HUES64 (cell line): ENCODE measurements at regions not wholly inside any gene's neighbourhood (a gene's known extent, or its start where the extent isn't known, plus 50 kb on each side); places are given as distances from the start of the nearest gene placed in this dataset.

Experiments
- H3K27ac ChIP-seq: 2 replicates; pipeline ENCODE4 v1.7.0; 2013; ENCODE audit warnings: low read depth, low read length, inconsistent platforms
- H3K27me3 ChIP-seq: 2 replicates; pipeline ENCODE4 v1.6.1; 2013; ENCODE audit warnings: mild to moderate bottlenecking, low read length; ENCODE audit not compliant: insufficient read depth
- H3K36me3 ChIP-seq: 2 replicates; pipeline ENCODE4 v1.6.1; 2013; ENCODE audit warnings: mild to moderate bottlenecking, low read length; ENCODE audit not compliant: insufficient read depth
- H3K4me1 ChIP-seq: 2 replicates; pipeline ENCODE4 v1.6.1; 2013; ENCODE audit warnings: mild to moderate bottlenecking, low read length, moderate library complexity; ENCODE audit not compliant: insufficient read depth
- H3K4me3 ChIP-seq: 2 replicates; pipeline ENCODE4 v1.5.1; 2013; ENCODE audit warnings: mild to moderate bottlenecking, low read length, moderate library complexity
- H3K9ac ChIP-seq: 2 replicates; pipeline ENCODE4 v1.6.1; 2013; ENCODE audit warnings: mild to moderate bottlenecking, low read depth, low read length
- H3K9me3 ChIP-seq: 2 replicates; pipeline ENCODE4 v1.6.1; 2013; ENCODE audit warnings: low read depth, low read length; ENCODE audit not compliant: insufficient read depth
- WGBS: fragments of 150-250, 120-280 bp; methylation state at CpG from one replicate; pipeline ENCODE4 v1.1.7; 2013; ENCODE audit warnings: missing lambda C conversion rate; 5-methylcytosine and 5-hydroxymethylcytosine counted together

- Histone ChIP-seq H3K36me3 (no peaks in the 10 kb centered on the region), H3K27ac (no peak overlapping the region), H3K4me1 (peaks cover 19% of the 10 kb centered on the region; the same call in 1 of the 2 replicates), H3K9ac (no peak overlapping the region), H3K27me3 (no peaks in the 10 kb centered on the region), H3K9me3 (no peaks in the 10 kb centered on the region), H3K4me3 (no peak overlapping the region)
- 89% methylated on average over 7 of the region's 8 CpGs for WGBS
Measured at GRCh38 chr14:55964091-55964490, 154.1 kb upstream of the PELI2 start.

- Histone ChIP-seq H3K36me3 (no peaks in the 10 kb centered on the region), H3K4me1 (peaks cover 13% of the 10 kb centered on the region; the same call in 1 of the 2 replicates), H3K9ac (no peak overlapping the region), H3K9me3 (no peaks in the 10 kb centered on the region), H3K27me3 (no peaks in the 10 kb centered on the region), H3K4me3 (no peak overlapping the region), H3K27ac (no peak overlapping the region)
- 90% methylated on average over 3 of the region's 3 CpGs for WGBS
Measured at GRCh38 chr14:55964821-55965220, 153.4 kb upstream of the PELI2 start.

GRCh38 chr14:55965851-55966250, 152.4 kb upstream of the PELI2 start:
- WGBS = 95% methylated on average over 2 of the region's 2 CpGs

GRCh38 chr14:55968741-55969140, 149.5 kb upstream of the PELI2 start:
- no peak overlapping the region for H3K9ac ChIP-seq
- no peaks in the 10 kb centered on the region; the same call in 1 of the 2 replicates for H3K4me1 ChIP-seq
- WGBS = 92% methylated on average over 3 of the region's 3 CpGs
- no peaks in the 10 kb centered on the region for H3K9me3 ChIP-seq
- no peaks in the 10 kb centered on the region for H3K27me3 ChIP-seq
- no peaks in the 10 kb centered on the region for H3K36me3 ChIP-seq
- no peak overlapping the region for H3K27ac ChIP-seq
- no peak overlapping the region for H3K4me3 ChIP-seq

More at GRCh38 chr14:55965851-55966250, 152.4 kb upstream of the PELI2 start:
- H3K4me1 ChIP-seq = peaks cover 13% of the 10 kb centered on the region; the same call in 1 of the 2 replicates
- no peaks in the 10 kb centered on the region for H3K36me3 ChIP-seq
- H3K9ac ChIP-seq = no peak overlapping the region
- no peaks in the 10 kb centered on the region for H3K27me3 ChIP-seq
- no peak overlapping the region for H3K4me3 ChIP-seq
- H3K9me3 ChIP-seq = no peaks in the 10 kb centered on the region
- no peak overlapping the region for H3K27ac ChIP-seq

GRCh38 chr14:55973285-55973800, 144.9 kb upstream of the PELI2 start:
- Histone ChIP-seq H3K9me3 (no peaks in the 10 kb centered on the region), H3K9ac (no peak overlapping the region), H3K27me3 (no peaks in the 10 kb centered on the region), H3K36me3 (no peaks in the 10 kb centered on the region), H3K4me3 (no peak overlapping the region), H3K27ac (no peak overlapping the region), H3K4me1 (no peaks in the 10 kb centered on the region; the same call in 1 of the 2 replicates)
- WGBS = 97% methylated on average over 4 of the region's 4 CpGs

- H3K9ac ChIP-seq = no peak overlapping the region
Measured at GRCh38 chr14:55973911-55974630, 144.1 kb upstream of the PELI2 start.

GRCh38 chr14:55975281-55975910, 142.8 kb upstream of the PELI2 start:
- no peak overlapping the region for H3K27ac ChIP-seq
- no peaks in the 10 kb centered on the region; the same call in 1 of the 2 replicates for H3K4me1 ChIP-seq
- WGBS = 97% methylated on average over 5 of the region's 5 CpGs
- H3K9me3 ChIP-seq = no peaks in the 10 kb centered on the region
- H3K27me3 ChIP-seq = no peaks in the 10 kb centered on the region
- no peak overlapping the region for H3K9ac ChIP-seq
- no peaks in the 10 kb centered on the region for H3K36me3 ChIP-seq
- no peak overlapping the region for H3K4me3 ChIP-seq

More at GRCh38 chr14:55973911-55974630, 144.1 kb upstream of the PELI2 start:
- no peak overlapping the region for H3K4me3 ChIP-seq
- WGBS = 88% methylated on average over 2 of the region's 3 CpGs
- no peaks in the 10 kb centered on the region for H3K9me3 ChIP-seq
- no peaks in the 10 kb centered on the region for H3K36me3 ChIP-seq
- H3K27ac ChIP-seq = no peak overlapping the region
- no peaks in the 10 kb centered on the region for H3K27me3 ChIP-seq
- H3K4me1 ChIP-seq = no peaks in the 10 kb centered on the region; the same call in 1 of the 2 replicates

- Histone ChIP-seq H3K9ac (no peak overlapping the region), H3K27me3 (no peaks in the 10 kb centered on the region), H3K4me3 (no peak overlapping the region), H3K27ac (no peak overlapping the region), H3K9me3 (no peaks in the 10 kb centered on the region), H3K36me3 (no peaks in the 10 kb centered on the region), H3K4me1 (no peaks in the 10 kb centered on the region; the same call in 1 of the 2 replicates)
- WGBS = 98% methylated on average over 5 of the region's 5 CpGs
Measured at GRCh38 chr14:55976219-55976618, 142.0 kb upstream of the PELI2 start.

GRCh38 chr14:55976655-55977054, 141.6 kb upstream of the PELI2 start:
- Histone ChIP-seq H3K27me3 (no peaks in the 10 kb centered on the region), H3K4me1 (no peaks in the 10 kb centered on the region; the same call in 1 of the 2 replicates), H3K36me3 (no peaks in the 10 kb centered on the region), H3K9me3 (no peaks in the 10 kb centered on the region), H3K27ac (no peak overlapping the region), H3K4me3 (no peak overlapping the region), H3K9ac (no peak overlapping the region)
- 91% methylated on average over 3 of the region's 3 CpGs for WGBS

GRCh38 chr14:55977392-55978150, 140.6 kb upstream of the PELI2 start:
- Histone ChIP-seq H3K4me3 (no peak overlapping the region), H3K4me1 (no peaks in the 10 kb centered on the region), H3K36me3 (no peaks in the 10 kb centered on the region), H3K27me3 (no peaks in the 10 kb centered on the region), H3K9me3 (no peaks in the 10 kb centered on the region), H3K9ac (no peak overlapping the region), H3K27ac (no peak overlapping the region)
- WGBS = 93% methylated on average over 4 of the region's 4 CpGs

GRCh38 chr14:55979096-55979495, 139.1 kb upstream of the PELI2 start:
- WGBS = 91% methylated on average over 2 of the region's 2 CpGs
- H3K4me3 ChIP-seq = no peak overlapping the region
- H3K36me3 ChIP-seq = no peaks in the 10 kb centered on the region
- no peak overlapping the region for H3K9ac ChIP-seq
- no peaks in the 10 kb centered on the region for H3K4me1 ChIP-seq
- H3K9me3 ChIP-seq = no peaks in the 10 kb centered on the region
- H3K27me3 ChIP-seq = no peaks in the 10 kb centered on the region
- H3K27ac ChIP-seq = no peak overlapping the region
